Ectodermal cell (in vitro differentiated cells): ENCODE measurements at regions not wholly inside any gene's neighbourhood (a gene's known extent, or its start where the extent isn't known, plus 50 kb on each side); places are given as distances from the start of the nearest gene placed in this dataset.

Source experiments
- H3K27ac ChIP-seq: 2 replicates; pipeline ENCODE4 v1.7.0; 2013; ENCODE audit warnings: mild to moderate bottlenecking, low read depth, low read length; ENCODE audit not compliant: insufficient read depth, poor library complexity, severe bottlenecking
- H3K27me3 ChIP-seq: 2 replicates; pipeline ENCODE4 v1.7.0; 2013; ENCODE audit warnings: mild to moderate bottlenecking, low read length; ENCODE audit not compliant: insufficient read depth, control insufficient read depth, poor library complexity, severe bottlenecking
- H3K36me3 ChIP-seq: one replicate; pipeline ENCODE4 v1.7.0; 2013; ENCODE audit warnings: low read length; ENCODE audit not compliant: control insufficient read depth, insufficient read depth
- H3K4me1 ChIP-seq: one replicate; pipeline ENCODE4 v1.7.0; 2013; ENCODE audit warnings: low read length; ENCODE audit not compliant: control insufficient read depth, insufficient read depth
- H3K4me3 ChIP-seq: 2 replicates; pipeline ENCODE4 v1.7.0; 2013; ENCODE audit warnings: low read depth, low read length, control low read depth; ENCODE audit not compliant: insufficient read depth
- H3K9me3 ChIP-seq: 2 replicates; pipeline ENCODE4 v1.7.0; 2013; ENCODE audit warnings: mild to moderate bottlenecking, low read length, moderate library complexity; ENCODE audit not compliant: control insufficient read depth
- WGBS, 2 experiments: methylation state at CpG; one replicate each; pipeline ENCODE4 v1.1.7; 2013; ENCODE audit warnings: missing lambda C conversion rate in 2 of 2; 5-methylcytosine and 5-hydroxymethylcytosine counted together

GRCh38 chr6:156538875-156539660 lies 238.1 kb upstream of the ARID1B start:
- H3K4me1 ChIP-seq: no peaks in the 10 kb centered on the region
- H3K27ac ChIP-seq: no peak overlapping the region
- H3K36me3 ChIP-seq: no peaks in the 10 kb centered on the region
- no peak overlapping the region for H3K4me3 ChIP-seq
- no peaks in the 10 kb centered on the region for H3K9me3 ChIP-seq
- WGBS, 2 experiments: 67 to 76% methylated on average over 12 to 16 of the region's 16 CpGs
- no peaks in the 10 kb centered on the region for H3K27me3 ChIP-seq

GRCh38 chr6:156534594-156534993 lies 242.6 kb upstream of the ARID1B start:
- no peak overlapping the region for H3K27ac ChIP-seq
- no peaks in the 10 kb centered on the region for H3K36me3 ChIP-seq
- no peaks in the 10 kb centered on the region for H3K9me3 ChIP-seq
- no peak overlapping the region for H3K4me3 ChIP-seq
- WGBS, 2 experiments: 75 to 78% methylated on average over 3 of the region's 3 CpGs
- H3K4me1 ChIP-seq: no peaks in the 10 kb centered on the region
- no peaks in the 10 kb centered on the region for H3K27me3 ChIP-seq

GRCh38 chr6:156533872-156534524 lies 243.2 kb upstream of the ARID1B start:
- H3K9me3 ChIP-seq: no peaks in the 10 kb centered on the region
- 81 to 91% methylated on average over 3 to 4 of the region's 4 CpGs for WGBS, 2 experiments
- H3K36me3 ChIP-seq: no peaks in the 10 kb centered on the region
- no peak overlapping the region for H3K4me3 ChIP-seq
- H3K27me3 ChIP-seq: no peaks in the 10 kb centered on the region
- H3K27ac ChIP-seq: no peak overlapping the region
- no peaks in the 10 kb centered on the region for H3K4me1 ChIP-seq

- H3K9me3 ChIP-seq: no peaks in the 10 kb centered on the region
- no peaks in the 10 kb centered on the region for H3K36me3 ChIP-seq
- no peak overlapping the region for H3K4me3 ChIP-seq
- 93 to 94% methylated on average over 7 of the region's 7 CpGs for WGBS, 2 experiments
- H3K27me3 ChIP-seq: no peaks in the 10 kb centered on the region
- H3K27ac ChIP-seq: no peak overlapping the region
- H3K4me1 ChIP-seq: no peaks in the 10 kb centered on the region
Observed at GRCh38 chr6:156526081-156526480, 251.1 kb upstream of the ARID1B start.

- Histone ChIP-seq H3K27me3 (no peaks in the 10 kb centered on the region), H3K4me3 (no peak overlapping the region), H3K27ac (no peak overlapping the region), H3K4me1 (no peaks in the 10 kb centered on the region), H3K9me3 (no peaks in the 10 kb centered on the region), H3K36me3 (no peaks in the 10 kb centered on the region)
- WGBS, 2 experiments: 93 to 96% methylated on average over 6 of the region's 6 CpGs
Observed at GRCh38 chr6:156525541-156525940, 251.6 kb upstream of the ARID1B start.

- no peaks in the 10 kb centered on the region for H3K36me3 ChIP-seq
- no peaks in the 10 kb centered on the region for H3K4me1 ChIP-seq
- 11 to 50% methylated on average over 1 to 2 of the region's 2 CpGs for WGBS, 2 experiments
- no peak overlapping the region for H3K4me3 ChIP-seq
- no peak overlapping the region for H3K27ac ChIP-seq
- H3K27me3 ChIP-seq: no peaks in the 10 kb centered on the region
- no peaks in the 10 kb centered on the region for H3K9me3 ChIP-seq
Observed at GRCh38 chr6:156519940-156520339, 257.2 kb upstream of the ARID1B start.

- no peaks in the 10 kb centered on the region for H3K27me3 ChIP-seq
- WGBS, 2 experiments: 89 to 97% methylated on average over 6 of the region's 6 CpGs
- H3K4me3 ChIP-seq: no peak overlapping the region
- H3K9me3 ChIP-seq: no peaks in the 10 kb centered on the region
- no peak overlapping the region for H3K27ac ChIP-seq
- H3K4me1 ChIP-seq: no peaks in the 10 kb centered on the region
- H3K36me3 ChIP-seq: no peaks in the 10 kb centered on the region
Observed at GRCh38 chr6:156517088-156517487, 260.1 kb upstream of the ARID1B start.

- Histone ChIP-seq H3K27ac (no peak overlapping the region), H3K4me3 (no peak overlapping the region), H3K27me3 (no peaks in the 10 kb centered on the region), H3K36me3 (no peaks in the 10 kb centered on the region), H3K4me1 (no peaks in the 10 kb centered on the region), H3K9me3 (no peaks in the 10 kb centered on the region)
- 94 to 96% methylated on average over 4 of the region's 4 CpGs for WGBS, 2 experiments
Observed at GRCh38 chr6:156515242-156515641, 261.9 kb upstream of the ARID1B start.

- H3K36me3 ChIP-seq: no peaks in the 10 kb centered on the region
Observed at GRCh38 chr6:156513504-156513903, 263.7 kb upstream of the ARID1B start.

GRCh38 chr6:156511570-156511969 lies 265.6 kb upstream of the ARID1B start:
- no peak overlapping the region for H3K4me3 ChIP-seq

More at GRCh38 chr6:156513504-156513903, 263.7 kb upstream of the ARID1B start:
- Histone ChIP-seq H3K27ac (no peak overlapping the region), H3K4me3 (no peak overlapping the region), H3K9me3 (no peaks in the 10 kb centered on the region), H3K27me3 (no peaks in the 10 kb centered on the region), H3K4me1 (no peaks in the 10 kb centered on the region)
- 92 to 94% methylated on average over 1 to 2 of the region's 2 CpGs for WGBS, 2 experiments

More at GRCh38 chr6:156511570-156511969, 265.6 kb upstream of the ARID1B start:
- no peaks in the 10 kb centered on the region for H3K36me3 ChIP-seq
- no peak overlapping the region for H3K27ac ChIP-seq
- no peaks in the 10 kb centered on the region for H3K27me3 ChIP-seq
- no peaks in the 10 kb centered on the region for H3K9me3 ChIP-seq
- no peaks in the 10 kb centered on the region for H3K4me1 ChIP-seq
